HepG2 (cell line): ENCODE measurements at regions not wholly inside any gene's neighbourhood (a gene's known extent, or its start where the extent isn't known, plus 50 kb on each side); places are given as distances from the start of the nearest gene placed in this dataset.

ENCODE experiments used
- ATAC-seq: fragments of 200-7000 bp; cut with Tn5 transposase; 3 replicates; pipeline ENCODE4 v1.9.1; 2020; ENCODE audit warnings: mild to moderate bottlenecking, moderate library complexity
- BruUV-seq: library from RNA; stranded (reverse); fragments of 400-500 nt; replicated peaks from 2 replicates; lab custom pipeline; 2021; lab: Mats Ljungman, UMichigan
- CTCF ChIA-PET: fragments of 300-600 bp; formaldehyde crosslinking; extraction: SDS; loops from one replicate; lab custom pipeline; 2021; ENCODE audit warnings: low total read pairs, inconsistent platforms, low intra/inter-chr PET ratio; lab: Yijun Ruan, JAX
- POLR2A ChIA-PET: fragments of 350-600 bp; sonication (Branson Sonifier 250); formaldehyde crosslinking; loops from one replicate; lab custom pipeline; 2020; ENCODE audit warnings: antibody characterized with exemption, inconsistent platforms; lab: Yijun Ruan, JAX
- DNase-seq: peaks from one replicate; pipeline ENCODE4 v3.0.0-alpha.2; 2015; ENCODE audit warnings: low spot score
- FAIRE-seq: peaks from 3 replicates; lab custom pipeline; 2011; peaks lifted over from hg19 to GRCh38; lab: Jason Lieb, UNC
- H2AFZ ChIP-seq: one replicate; pipeline ENCODE4 v1.6.1; 2011; ENCODE audit warnings: low read length, inconsistent platforms
- H3K27ac ChIP-seq: fragments of 300-600 bp; 3 replicates; pipeline ENCODE4 v1.8.0; 2011; ENCODE audit warnings: mixed run types, mild to moderate bottlenecking, mixed read lengths, low read length, inconsistent platforms; ENCODE audit not compliant: insufficient read depth; ENCODE audit errors: extremely low read length
- H3K27me3 ChIP-seq, 2 experiments: fragments of 200-600 bp in 1 of 2; 2 replicates in 1 of 2; 3 replicates in 1 of 2; pipeline versions ENCODE4 v1.6.0 to v1.8.0; 2011; ENCODE audit warnings: low read length in 2 of 2, mild to moderate bottlenecking in 2 of 2, moderate library complexity in 2 of 2, inconsistent platforms in 1 of 2; ENCODE audit not compliant: insufficient read depth in 2 of 2, control insufficient read depth in 1 of 2
- H3K36me3 ChIP-seq, 2 experiments: fragments of 200-600 bp in 1 of 2; replicated peaks in 1 of 2; 2 replicates in 1 of 2; 3 replicates in 1 of 2; pipeline versions ENCODE4 v1.5.1 to v1.8.0; 2011; ENCODE audit warnings: low read length in 2 of 2, inconsistent platforms in 1 of 2; ENCODE audit not compliant: insufficient read depth in 2 of 2, control insufficient read depth in 1 of 2
- H3K4me1 ChIP-seq: 2 replicates; pipeline ENCODE4 v1.5.1; 2012; ENCODE audit warnings: low read length, inconsistent platforms; ENCODE audit not compliant: insufficient read depth
- H3K4me2 ChIP-seq: 2 replicates; pipeline ENCODE4 v1.6.0; 2011; ENCODE audit warnings: low read depth, low read length, inconsistent platforms
- H3K4me3 ChIP-seq, 3 experiments: fragments of 200-600 bp in 1 of 3; sonication (generic), shearing (Covaris generic) in 1 of 3; replicated peaks in 1 of 3; 2 replicates each; pipeline ENCODE4 v1.5.1; 2011 to 2016; ENCODE audit warnings: low read length in 3 of 3, inconsistent platforms in 2 of 3, low read depth in 2 of 3, mild to moderate bottlenecking in 2 of 3, control low read depth in 1 of 3, mixed read lengths in 1 of 3; ENCODE audit not compliant: insufficient read depth in 1 of 3
- H3K79me2 ChIP-seq: one replicate; pipeline ENCODE4 v1.6.1; 2011; ENCODE audit warnings: low read length, inconsistent platforms; ENCODE audit not compliant: insufficient read depth
- H3K9ac ChIP-seq: 2 replicates; pipeline ENCODE4 v1.6.0; 2011; ENCODE audit warnings: mild to moderate bottlenecking, low read depth, low read length, inconsistent platforms; ENCODE audit not compliant: insufficient read depth
- H3K9me3 ChIP-seq: 2 replicates; pipeline ENCODE4 v1.5.1; 2012; ENCODE audit warnings: mild to moderate bottlenecking, low read length
- H4K20me1 ChIP-seq: 2 replicates; pipeline ENCODE4 v1.6.0; 2011; ENCODE audit warnings: inconsistent platforms, mild to moderate bottlenecking, low read length, moderate library complexity; ENCODE audit not compliant: insufficient read depth
- ATF6 ChIP-seq: sonication (generic); formaldehyde crosslinking; conservative IDR thresholded peaks from 2 replicates; pipeline ENCODE4 v1.4.0; 2020; ENCODE audit warnings: missing genetic modification reagents
- CHD2 ChIP-seq: IDR thresholded peaks from 2 replicates; pipeline ENCODE4 v1.6.1; 2011; ENCODE audit warnings: low read depth, low read length, improper control_type of control experiment
- GFI1 ChIP-seq: sonication (generic); formaldehyde crosslinking; IDR thresholded peaks from 2 replicates; pipeline ENCODE4 v1.5.0; 2020; ENCODE audit warnings: missing genetic modification reagents, mild to moderate bottlenecking, borderline replicate concordance
- HNRNPK ChIP-seq: fragments of 200-400 bp; formaldehyde crosslinking; IDR thresholded peaks from 2 replicates; pipeline ENCODE4 v1.6.1; 2018; ENCODE audit warnings: low read length, low read depth, moderate library complexity, mild to moderate bottlenecking; ENCODE audit not compliant: poor library complexity, severe bottlenecking
- IRX3 ChIP-seq: sonication (generic); formaldehyde crosslinking; IDR thresholded peaks from 2 replicates; pipeline ENCODE4 v1.8.1; 2023; ENCODE audit warnings: mild to moderate bottlenecking, low read depth, missing genetic modification reagents, borderline replicate concordance
- KLF15 ChIP-seq: sonication (generic); formaldehyde crosslinking; IDR thresholded peaks from 2 replicates; pipeline ENCODE4 v1.8.1; 2023; ENCODE audit warnings: borderline replicate concordance, mild to moderate bottlenecking, inconsistent platforms, missing genetic modification reagents, mixed read lengths
- NFIC ChIP-seq: IDR thresholded peaks from 2 replicates; pipeline ENCODE4 v1.6.1; 2012; ENCODE audit warnings: mild to moderate bottlenecking, low read length, inconsistent platforms
- NR2F6 ChIP-seq, 2 experiments: IDR thresholded peaks; 2 replicates each; pipeline ENCODE4 v1.6.1; 2016; ENCODE audit warnings: antibody characterized with exemption in 1 of 2, mild to moderate bottlenecking in 1 of 2
- PHF5A ChIP-seq: IDR thresholded peaks from one replicate; pipeline ENCODE4 v1.6.1; 2018; ENCODE audit warnings: low read depth, missing genetic modification reagents; ENCODE audit not compliant: unreplicated experiment
- PPARG ChIP-seq: conservative IDR thresholded peaks from 2 replicates; pipeline ENCODE4 v1.6.1; 2016; ENCODE audit warnings: missing biosample characterization, missing genetic modification reagents
- RBM39 ChIP-seq: fragments of 200-400 bp; formaldehyde crosslinking; IDR thresholded peaks from one replicate; pipeline ENCODE4 v1.6.1; 2018; ENCODE audit warnings: antibody characterized with exemption, mild to moderate bottlenecking, low read depth, low read length; ENCODE audit not compliant: poor library complexity, severe bottlenecking
- SP5 ChIP-seq: IDR thresholded peaks from 2 replicates; pipeline ENCODE4 v1.6.1; 2016; ENCODE audit warnings: low read depth, borderline replicate concordance
- TCF7 ChIP-seq: sonication (generic); IDR thresholded peaks from 2 replicates; pipeline ENCODE4 v1.6.1; 2016; ENCODE audit warnings: antibody characterized with exemption, low read depth
- ZFP1 ChIP-seq: IDR thresholded peaks from 2 replicates; pipeline ENCODE4 v1.6.1; 2016
- ZFP36L2 ChIP-seq: sonication (generic); formaldehyde crosslinking; IDR thresholded peaks from 2 replicates; pipeline ENCODE4 v1.4.0; 2020; ENCODE audit warnings: missing genetic modification reagents
- ZFY ChIP-seq: sonication (generic); formaldehyde crosslinking; IDR thresholded peaks from 2 replicates; pipeline ENCODE4 v1.4.0; 2020; ENCODE audit warnings: missing genetic modification reagents
- ZNF354B ChIP-seq: sonication (generic); formaldehyde crosslinking; IDR thresholded peaks from 2 replicates; pipeline ENCODE4 v1.8.0; 2022; ENCODE audit warnings: mild to moderate bottlenecking, missing genetic modification reagents
- ZNF557 ChIP-seq: sonication (generic); formaldehyde crosslinking; IDR thresholded peaks from 2 replicates; pipeline ENCODE4 v1.4.0; 2020; ENCODE audit warnings: missing genetic modification reagents
- ZNF747 ChIP-seq: sonication (generic); formaldehyde crosslinking; IDR thresholded peaks from 2 replicates; pipeline ENCODE4 v1.8.1; 2023; ENCODE audit warnings: missing genetic modification reagents, mild to moderate bottlenecking, borderline replicate concordance
- ZNF777 ChIP-seq: sonication (generic); formaldehyde crosslinking; IDR thresholded peaks from 2 replicates; pipeline ENCODE4 v1.4.0; 2020; ENCODE audit warnings: missing genetic modification reagents
- WGBS: methylation state at CpG from one replicate; pipeline ENCODE4 v1.1.6; 2017; ENCODE audit warnings: low lambda C conversion rate; 5-methylcytosine and 5-hydroxymethylcytosine counted together
- in situ Hi-C: cut with HindIII; loops from 2 replicates; pipeline ENCODE4 v1.10.0; 2017; ENCODE audit warnings: low pct_unique_long_range_greater_than_20kb; ENCODE audit not compliant: extremely low pct_ligation_motif_present
- intact Hi-C: fragments of 100-400 bp; cut with micrococcal nuclease; formaldehyde crosslinking; loops from one replicate; pipeline ENCODE4 v1.10.0; 2022; ENCODE audit not compliant: unreplicated experiment
- TF ChIP-seq, protein P1 (sequence below): sonication (generic); formaldehyde crosslinking; IDR thresholded peaks from 2 replicates; pipeline ENCODE4 v1.8.1; 2023; ENCODE audit warnings: missing genetic modification reagents, inconsistent platforms, borderline replicate concordance

DNA sequence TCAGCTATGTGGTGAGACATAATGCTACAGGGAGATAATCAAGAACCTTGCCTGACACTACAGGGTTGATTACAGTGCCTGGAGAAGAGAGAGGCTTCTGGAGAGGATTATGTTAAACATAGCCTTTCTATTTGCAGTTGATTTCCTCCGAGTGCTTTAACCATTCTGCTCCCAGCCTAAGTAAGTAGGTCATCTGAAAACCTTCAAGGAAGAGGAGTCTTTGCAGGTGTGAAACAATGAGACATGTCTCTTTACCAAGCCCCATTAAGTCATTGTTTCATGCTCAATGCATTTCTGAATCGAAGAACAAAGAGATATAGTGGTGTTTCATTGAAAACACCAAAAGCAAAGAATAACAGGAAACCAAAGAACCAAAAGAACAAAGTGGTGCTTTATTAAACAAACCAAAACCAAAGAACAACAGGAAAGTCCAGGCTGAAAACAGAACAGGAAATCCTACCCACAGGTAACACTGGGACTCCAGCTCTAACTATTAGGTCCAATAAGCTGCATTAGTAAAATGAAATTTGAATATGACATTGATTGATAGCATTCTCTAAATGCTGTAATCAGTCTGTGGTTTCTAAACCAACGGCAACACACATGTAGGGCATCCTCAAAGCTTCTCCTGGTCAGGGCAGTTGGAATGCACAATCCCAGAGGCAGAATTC is 113.3 kb upstream of the SPATA31D4 start (continued):
- TF ChIP-seq CHD2 (no peak), IRX3 (CRISPR knock-in tag) (no peak), SP5 (0 out of 2 replicates have a peak, but pooled peaks have one; percentile 4), HNRNPK (no peak), ZNF354B (no peak), NR2F6 (IDR thresholded peaks at IDR 0.05) (peak; percentile 8; the same call in 1 of the 2 replicates), NR2F6 (CRISPR knock-in tag; IDR thresholded peaks at IDR 0.05) (peak; percentile 1; the same call in 1 of the 2 replicates)

DNA sequence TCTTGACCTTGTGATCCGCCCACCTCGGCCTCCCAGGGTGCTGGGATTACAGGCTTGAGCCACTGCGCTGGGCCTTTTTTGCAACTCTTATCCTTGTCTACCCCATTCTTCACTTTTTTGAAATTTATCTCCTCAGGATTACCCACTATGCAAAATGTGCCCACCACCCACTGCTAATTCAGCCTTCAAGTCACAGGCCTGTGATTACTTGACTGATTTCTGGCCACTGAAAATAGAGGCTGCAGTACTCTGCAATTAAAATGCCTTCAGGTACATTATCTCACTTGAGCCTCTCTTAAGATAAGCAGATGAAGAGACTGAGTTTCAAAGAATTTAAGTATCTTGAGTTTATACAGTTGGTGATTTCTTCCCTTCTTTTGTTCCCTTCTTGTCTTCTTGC is 112.4 kb upstream of the SPATA31D4 start:
- no peak for ATAC-seq
- POLR2A ChIA-PET = no interaction called here
- no peak for FAIRE-seq
- TF ChIP-seq ZNF747 (CRISPR knock-in tag) (no peak), GFI1 (CRISPR knock-in tag) (no peak), KLF15 (CRISPR knock-in tag) (no peak), NFIC (no peak), PHF5A (CRISPR knock-in tag) (no peak), ZNF777 (CRISPR knock-in tag) (no peak), ZFP36L2 (no peak), TCF7 (no peak), RBM39 (no peak), ZFP1 (no peak), ZNF557 (no peak), PPARG (CRISPR knock-in tag) (no peak), ZFY (CRISPR knock-in tag) (no peak), ATF6 (CRISPR knock-in tag) (no peak)
- TF ChIP-seq, protein P1, sequence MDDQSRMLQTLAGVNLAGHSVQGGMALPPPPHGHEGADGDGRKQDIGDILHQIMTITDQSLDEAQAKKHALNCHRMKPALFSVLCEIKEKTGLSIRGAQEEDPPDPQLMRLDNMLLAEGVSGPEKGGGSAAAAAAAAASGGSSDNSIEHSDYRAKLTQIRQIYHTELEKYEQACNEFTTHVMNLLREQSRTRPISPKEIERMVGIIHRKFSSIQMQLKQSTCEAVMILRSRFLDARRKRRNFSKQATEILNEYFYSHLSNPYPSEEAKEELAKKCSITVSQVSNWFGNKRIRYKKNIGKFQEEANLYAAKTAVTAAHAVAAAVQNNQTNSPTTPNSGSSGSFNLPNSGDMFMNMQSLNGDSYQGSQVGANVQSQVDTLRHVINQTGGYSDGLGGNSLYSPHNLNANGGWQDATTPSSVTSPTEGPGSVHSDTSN (CRISPR knock-in tag) = no peak

More for the DNA sequence above, 112.4 kb upstream of the SPATA31D4 start:
- CTCF ChIA-PET = no interaction called here
- no peak overlapping the region for H3K4me3 ChIP-seq
- no peaks in the 10 kb centered on the region for H3K79me2 ChIP-seq
- no peak overlapping the region; the same call in 1 of the 2 replicates for H3K4me2 ChIP-seq
- in situ Hi-C loops = no loop called here
- no peak overlapping the region for H3K9ac ChIP-seq
- no peaks in the 10 kb centered on the region for H3K9me3 ChIP-seq
- BruUV-seq = no TSS peak
- no peak overlapping the region for H2AFZ ChIP-seq
- H4K20me1 ChIP-seq = no peaks in the 10 kb centered on the region
- WGBS = 6% methylated on average over 3 of the region's 3 CpGs
- intact Hi-C loops = no loop called here
- H3K4me1 ChIP-seq = peaks cover 65% of the 10 kb centered on the region
- no peaks in the 10 kb centered on the region for H3K36me3 ChIP-seq
- no peak overlapping the region for H3K27ac ChIP-seq
- no peak for DNase-seq
- H3K27me3 ChIP-seq = peaks cover 2 to 15% of the 10 kb centered on the region in 2 experiments; a peak in 2 of 5 replicates
